PC-3 (cell line): ENCODE measurements at regions not wholly inside any gene's neighbourhood (a gene's known extent, or its start where the extent isn't known, plus 50 kb on each side); places are given as distances from the start of the nearest gene placed in this dataset.

ENCODE experiments used
- ATAC-seq: fragments of 200-7000 bp; cut with Tn5 transposase; 2 replicates; pipeline ENCODE4 v1.9.1; 2020; ENCODE audit warnings: mild to moderate bottlenecking, moderate library complexity
- BruUV-seq: library from RNA; stranded (reverse); fragments of 400-500 nt; replicated peaks from 2 replicates; lab custom pipeline; 2021; lab: Mats Ljungman, UMichigan
- CTCF ChIA-PET: fragments of 300-600 bp; sonication (Branson Sonifier 250); formaldehyde crosslinking; loops from one replicate; lab custom pipeline; 2022; ENCODE audit warnings: antibody characterized with exemption; lab: Charles Lee
- POLR2A ChIA-PET: fragments of 300-600 bp; sonication (Branson Sonifier 250); formaldehyde crosslinking; loops from one replicate; lab custom pipeline; 2022; ENCODE audit warnings: antibody characterized with exemption; ENCODE audit not compliant: unreplicated experiment; lab: Charles Lee
- DNase-seq: peaks from one replicate; pipeline ENCODE4 v3.0.0-alpha.2; 2015
- H2AFZ ChIP-seq: fragments of 300-600 bp; sonication (generic); 2 replicates; pipeline ENCODE4 v1.6.0; 2016; ENCODE audit warnings: antibody characterized with exemption, low read length
- H3F3A ChIP-seq: fragments of 300-600 bp; sonication (generic); one replicate; pipeline ENCODE4 v1.6.0; 2017; ENCODE audit warnings: antibody characterized with exemption, low read length, control low read depth, mild to moderate bottlenecking; ENCODE audit not compliant: unreplicated experiment
- H3K27ac ChIP-seq: fragments of 300-600 bp; sonication (generic); 2 replicates; pipeline ENCODE4 v1.5.1; 2016; ENCODE audit warnings: mild to moderate bottlenecking, low read length
- H3K27me3 ChIP-seq: fragments of 300-600 bp; sonication (generic); 2 replicates; pipeline ENCODE4 v1.6.1; 2016; ENCODE audit warnings: low read length, mixed read lengths
- H3K36me3 ChIP-seq: fragments of 300-600 bp; sonication (generic); 2 replicates; pipeline ENCODE4 v1.6.1; 2016; ENCODE audit warnings: low read depth, mixed run types, low read length, mixed read lengths
- H3K4me1 ChIP-seq: fragments of 300-600 bp; sonication (generic); 2 replicates; pipeline ENCODE4 v1.5.1; 2016; ENCODE audit warnings: low read length; ENCODE audit not compliant: insufficient read depth
- H3K4me2 ChIP-seq: fragments of 300-600 bp; sonication (generic); 2 replicates; pipeline ENCODE4 v1.6.0; 2016; ENCODE audit warnings: low read length
- H3K4me3 ChIP-seq: fragments of 300-600 bp; sonication (generic); 2 replicates; pipeline ENCODE4 v1.5.1; 2016; ENCODE audit warnings: mild to moderate bottlenecking, low read length, mixed read lengths
- H3K79me2 ChIP-seq: fragments of 300-600 bp; sonication (generic); 2 replicates; pipeline ENCODE4 v1.6.1; 2017; ENCODE audit warnings: low read length, mixed read lengths
- H3K9ac ChIP-seq: fragments of 300-600 bp; sonication (generic); 2 replicates; pipeline ENCODE4 v1.6.0; 2016; ENCODE audit warnings: mild to moderate bottlenecking, low read length
- H3K9me2 ChIP-seq: fragments of 300-600 bp; sonication (generic); replicated peaks from 2 replicates; pipeline ENCODE4 v1.6.1; 2016; ENCODE audit warnings: mixed run types, low read length, mixed read lengths
- H3K9me3 ChIP-seq: fragments of 300-600 bp; sonication (generic); 2 replicates; pipeline ENCODE4 v1.6.1; 2016; ENCODE audit warnings: low read length, mixed read lengths
- H4K20me1 ChIP-seq: fragments of 300-600 bp; sonication (generic); 2 replicates; pipeline ENCODE4 v1.6.1; 2016; ENCODE audit warnings: low read length, mixed read lengths
- EZH2 ChIP-seq: fragments of 300-600 bp; sonication (generic); IDR thresholded peaks from one replicate; pipeline ENCODE4 v1.6.1; 2017; ENCODE audit warnings: antibody characterized with exemption, mild to moderate bottlenecking, low read length; ENCODE audit not compliant: unreplicated experiment
- EZH2phosphoT487 ChIP-seq: fragments of 300-600 bp; sonication (generic); IDR thresholded peaks from 2 replicates; pipeline ENCODE4 v1.6.1; 2018; ENCODE audit warnings: mild to moderate bottlenecking, antibody characterized with exemption, low read length, borderline replicate concordance
- intact Hi-C: fragments of 100-400 bp; cut with micrococcal nuclease; formaldehyde crosslinking; loops from 2 replicates; pipeline ENCODE4 v1.9.0; 2023
- TF ChIP-seq, protein P1 (sequence below): fragments of 300-600 bp; sonication (generic); conservative IDR thresholded peaks from 2 replicates; pipeline ENCODE4 v1.5.1; 2017; ENCODE audit warnings: antibody characterized with exemption, low read depth, mild to moderate bottlenecking, low read length

DNA sequence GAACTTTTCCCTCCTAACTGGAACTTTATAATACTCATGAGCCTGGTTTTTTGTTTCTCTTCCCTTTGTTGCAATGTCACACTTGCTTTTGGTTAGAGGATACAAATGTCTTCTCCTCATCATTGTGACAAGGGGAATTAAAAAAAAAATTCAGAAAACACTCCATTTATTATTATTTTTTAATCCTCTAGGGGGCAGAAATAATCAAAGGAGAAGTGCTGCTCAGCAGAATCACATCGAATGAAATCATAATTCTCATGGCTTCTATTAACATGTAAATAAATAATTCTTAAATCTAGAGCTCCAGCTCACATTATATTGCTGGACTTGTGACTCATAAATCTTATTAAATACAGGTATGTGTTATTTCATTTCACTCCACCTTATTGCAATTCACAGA lies 273.8 kb downstream of the TRIB2 start:
- peak; percentile 35 for DNase-seq
- Histone ChIP-seq H3K4me3 (no peak overlapping the region), H2AFZ (no peak overlapping the region), H3K4me2 (no peak overlapping the region), H3K9me3 (no peaks in the 10 kb centered on the region), H3K36me3 (no peaks in the 10 kb centered on the region), H3K79me2 (no peaks in the 10 kb centered on the region), H3K9ac (no peak overlapping the region), H3K4me1 (no peaks in the 10 kb centered on the region), H3K27me3 (no peaks in the 10 kb centered on the region), H4K20me1 (no peaks in the 10 kb centered on the region), H3K27ac (no peak overlapping the region), H3F3A (no peaks in the 10 kb centered on the region), H3K9me2 (no peaks in the 10 kb centered on the region)
- ATAC-seq, result no peak
- BruUV-seq, result no TSS peak
- TF ChIP-seq EZH2, result no peak
- TF ChIP-seq, protein P1, sequence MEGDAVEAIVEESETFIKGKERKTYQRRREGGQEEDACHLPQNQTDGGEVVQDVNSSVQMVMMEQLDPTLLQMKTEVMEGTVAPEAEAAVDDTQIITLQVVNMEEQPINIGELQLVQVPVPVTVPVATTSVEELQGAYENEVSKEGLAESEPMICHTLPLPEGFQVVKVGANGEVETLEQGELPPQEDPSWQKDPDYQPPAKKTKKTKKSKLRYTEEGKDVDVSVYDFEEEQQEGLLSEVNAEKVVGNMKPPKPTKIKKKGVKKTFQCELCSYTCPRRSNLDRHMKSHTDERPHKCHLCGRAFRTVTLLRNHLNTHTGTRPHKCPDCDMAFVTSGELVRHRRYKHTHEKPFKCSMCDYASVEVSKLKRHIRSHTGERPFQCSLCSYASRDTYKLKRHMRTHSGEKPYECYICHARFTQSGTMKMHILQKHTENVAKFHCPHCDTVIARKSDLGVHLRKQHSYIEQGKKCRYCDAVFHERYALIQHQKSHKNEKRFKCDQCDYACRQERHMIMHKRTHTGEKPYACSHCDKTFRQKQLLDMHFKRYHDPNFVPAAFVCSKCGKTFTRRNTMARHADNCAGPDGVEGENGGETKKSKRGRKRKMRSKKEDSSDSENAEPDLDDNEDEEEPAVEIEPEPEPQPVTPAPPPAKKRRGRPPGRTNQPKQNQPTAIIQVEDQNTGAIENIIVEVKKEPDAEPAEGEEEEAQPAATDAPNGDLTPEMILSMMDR, result peak; percentile 55
- TF ChIP-seq EZH2phosphoT487, result no peak
- intact Hi-C loops, result no loop called here
- ChIA-PET POLR2A (no interaction called here), CTCF (interaction anchor here (0.5 kb wide), 1 partner anchor 16 kb away, joined by 4 read pairs; no protein-coding TSS in a partner anchor)

DNA sequence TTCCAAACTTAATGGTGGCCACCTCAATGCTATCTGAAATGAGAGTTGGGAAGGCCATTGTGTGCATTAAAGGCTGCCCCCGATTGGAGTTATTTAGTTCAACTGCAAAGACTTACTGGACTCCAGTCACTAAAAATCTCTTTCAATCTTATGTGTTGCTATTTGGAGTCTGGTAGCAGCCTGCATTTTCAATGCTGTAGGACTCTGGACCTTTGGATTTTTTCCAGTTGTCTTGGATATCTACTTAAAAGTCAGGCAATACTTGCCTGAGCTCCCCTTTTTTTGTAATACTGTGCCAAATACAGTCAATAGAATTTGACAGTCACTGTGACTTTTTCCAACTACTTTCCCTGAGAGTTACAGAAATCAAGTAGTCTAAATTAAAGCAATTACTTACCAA lies 281.9 kb downstream of the TRIB2 start:
- H2AFZ ChIP-seq, result no peak overlapping the region
- TF ChIP-seq EZH2phosphoT487 (no peak), EZH2 (no peak)
- TF ChIP-seq, protein P1, result no peak
- H3K27ac ChIP-seq, result no peak overlapping the region
- no peaks in the 10 kb centered on the region for H3K79me2 ChIP-seq
- H3F3A ChIP-seq, result no peaks in the 10 kb centered on the region
- no peaks in the 10 kb centered on the region; the same call in 1 of the 2 replicates for H3K9me2 ChIP-seq
- no peak overlapping the region for H3K4me3 ChIP-seq
- DNase-seq (no peak), ATAC-seq (no peak)
- ChIA-PET POLR2A (no interaction called here), CTCF (no interaction called here)
- no peak overlapping the region for H3K9ac ChIP-seq
- H3K4me2 ChIP-seq, result no peak overlapping the region
- H3K36me3 ChIP-seq, result no peaks in the 10 kb centered on the region
- no peaks in the 10 kb centered on the region for H3K4me1 ChIP-seq
- no peaks in the 10 kb centered on the region for H4K20me1 ChIP-seq
- no TSS peak for BruUV-seq
- no peaks in the 10 kb centered on the region for H3K27me3 ChIP-seq
- H3K9me3 ChIP-seq, result no peaks in the 10 kb centered on the region
- intact Hi-C loops, result loop anchor here (2.0 kb wide), 1 partner anchor 48 kb away; no protein-coding TSS in a partner anchor

DNA sequence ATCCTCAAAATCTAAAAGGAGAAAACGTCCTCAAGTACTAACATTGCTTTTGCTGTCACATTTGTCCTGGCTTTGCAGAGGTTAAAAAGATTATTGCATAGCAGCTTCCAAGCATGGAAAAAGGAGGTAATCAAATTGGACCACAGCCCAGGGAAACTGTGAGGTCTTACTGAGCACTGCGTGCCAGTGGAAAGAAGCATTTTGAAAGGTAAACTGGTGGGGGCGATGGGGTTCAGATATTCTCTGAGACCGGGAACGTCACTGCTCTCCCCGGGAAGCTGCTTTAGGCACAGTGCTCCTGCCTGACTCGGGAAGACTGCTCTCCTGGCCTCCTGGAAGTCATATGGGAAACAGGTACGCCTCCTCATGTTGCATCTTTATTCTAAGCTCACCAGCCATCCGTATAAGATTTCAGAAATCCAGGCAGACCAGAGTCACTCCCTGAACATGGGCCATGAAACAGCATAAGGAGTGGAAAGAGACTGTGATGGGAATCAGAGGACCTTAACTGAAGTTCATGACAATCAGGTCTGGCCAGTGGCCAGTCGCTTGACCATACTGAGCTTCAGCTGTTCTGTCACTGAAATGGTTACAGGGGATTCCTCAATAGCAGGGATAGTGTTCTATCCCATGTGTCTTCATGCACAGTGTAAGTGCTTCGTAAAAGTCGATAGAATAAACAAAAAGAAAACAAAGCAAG lies 284.1 kb downstream of the TRIB2 start:
- H4K20me1 ChIP-seq, result no peaks in the 10 kb centered on the region
- BruUV-seq, result no TSS peak
- no peak for TF ChIP-seq EZH2
- TF ChIP-seq, protein P1, result no peak
- no peak for TF ChIP-seq EZH2phosphoT487
- H2AFZ ChIP-seq, result no peak overlapping the region
- POLR2A ChIA-PET, result no interaction called here
- CTCF ChIA-PET, result no interaction called here
- no peak for ATAC-seq
- no peak overlapping the region for H3K4me2 ChIP-seq
- no peak overlapping the region for H3K27ac ChIP-seq
- DNase-seq, result no peak
- H3K79me2 ChIP-seq, result no peaks in the 10 kb centered on the region
- no peaks in the 10 kb centered on the region for H3K4me1 ChIP-seq
- H3K4me3 ChIP-seq, result no peak overlapping the region
- H3K9me2 ChIP-seq, result no peaks in the 10 kb centered on the region; the same call in 1 of the 2 replicates
- H3K9ac ChIP-seq, result no peak overlapping the region
- no peaks in the 10 kb centered on the region for H3K27me3 ChIP-seq
- no peaks in the 10 kb centered on the region for H3F3A ChIP-seq
- H3K36me3 ChIP-seq, result no peaks in the 10 kb centered on the region
- no peaks in the 10 kb centered on the region for H3K9me3 ChIP-seq
- intact Hi-C loops, result loop anchor here (10.0 kb wide), 1 partner anchor 716 kb away; no protein-coding TSS in a partner anchor
